NCI-H1436 treated with DMSO at 0.1 percent for 48 hours (cell line): ENCODE measurements at regions not wholly inside any gene's neighbourhood (a gene's known extent, or its start where the extent isn't known, plus 50 kb on each side); places are given as distances from the start of the nearest gene placed in this dataset.

ENCODE experiments used
- DNase-seq: peaks from one replicate; lab custom pipeline; 2025; lab: John Stamatoyannopoulos, UW

GRCh38 chr13:89733829-89734228, 1613.7 kb upstream of the MIR17HG start:
- DNase-seq: no peak

GRCh38 chr13:89737051-89737450, 1610.4 kb upstream of the MIR17HG start:
- no peak for DNase-seq

GRCh38 chr13:89738072-89738471, 1609.4 kb upstream of the MIR17HG start:
- no peak for DNase-seq

DNA sequence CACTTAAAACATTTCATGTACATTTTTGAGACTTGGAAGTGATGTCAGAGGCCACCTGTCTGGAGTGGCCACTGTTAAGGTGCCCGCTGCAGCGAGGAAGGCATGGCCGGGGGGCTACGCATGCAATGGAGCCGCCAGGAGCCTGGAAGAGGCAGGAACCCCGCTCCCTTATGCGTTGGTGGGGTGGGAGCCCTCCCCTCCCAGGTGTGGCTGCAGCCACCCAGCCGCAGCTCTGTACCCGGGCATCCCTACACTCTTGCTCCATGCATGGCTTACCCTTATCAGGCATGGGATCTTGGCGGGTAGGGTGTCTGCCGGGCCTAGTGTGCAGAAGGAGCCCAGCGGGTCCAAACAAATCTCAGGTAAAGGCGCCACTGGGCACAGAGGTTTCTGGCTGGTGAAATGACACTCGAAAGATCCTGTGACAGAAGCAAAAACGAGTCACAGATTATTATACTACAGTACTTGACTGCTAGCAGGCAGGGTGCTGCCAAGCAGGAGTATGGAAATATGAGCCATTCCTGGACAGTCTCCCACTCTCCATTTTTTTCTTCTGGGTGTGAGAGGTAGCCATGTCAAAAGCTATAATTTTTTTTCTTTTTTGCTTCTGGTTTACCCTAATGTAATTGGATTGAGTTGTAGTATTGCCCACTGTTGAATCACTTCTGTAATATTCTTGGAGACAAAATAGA, 1606.3 kb upstream of the MIR17HG start:
- no peak for DNase-seq

DNA sequence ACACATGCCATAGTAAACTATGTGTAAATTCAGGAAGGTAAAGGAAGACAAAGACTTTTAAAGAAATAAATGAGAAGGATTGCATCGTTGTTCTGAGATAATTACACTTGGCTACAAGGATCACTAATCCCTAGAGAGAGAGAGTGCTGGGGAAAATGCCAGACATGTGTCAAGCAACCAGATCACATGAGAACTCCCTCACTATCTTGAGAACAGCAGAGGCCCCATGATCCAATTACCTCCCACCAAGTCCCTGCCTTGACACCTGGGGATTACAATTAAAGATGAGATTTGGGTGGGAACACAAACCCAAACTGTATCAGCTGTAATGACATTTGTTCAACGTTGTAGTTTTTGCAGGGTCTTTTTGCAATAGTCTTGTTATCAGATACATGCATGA, 1600.9 kb upstream of the MIR17HG start:
- no peak for DNase-seq

GRCh38 chr13:89748716-89749115, 1598.8 kb upstream of the MIR17HG start:
- no peak for DNase-seq

- DNase-seq: no peak
Measured at GRCh38 chr13:89749888-89750287, 1597.6 kb upstream of the MIR17HG start.

DNA sequence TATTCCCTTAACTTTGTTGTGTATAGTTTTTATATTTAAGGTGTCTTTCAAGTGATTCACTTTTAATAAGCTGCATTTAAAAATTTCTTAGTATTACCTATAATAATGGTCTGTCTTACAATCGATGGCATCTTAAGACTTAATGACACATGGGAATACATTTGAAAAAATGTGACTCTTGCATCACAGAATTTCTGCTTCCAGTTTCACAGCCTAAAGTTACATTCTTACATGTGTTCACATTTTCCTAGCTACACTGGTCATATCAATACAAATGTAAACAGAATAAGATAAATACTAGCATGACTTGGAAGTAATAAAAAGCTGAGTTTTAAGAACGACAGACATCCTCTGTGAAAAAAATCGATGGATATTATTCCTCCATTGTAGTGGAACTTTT, 1597.1 kb upstream of the MIR17HG start:
- DNase-seq: no peak

DNA sequence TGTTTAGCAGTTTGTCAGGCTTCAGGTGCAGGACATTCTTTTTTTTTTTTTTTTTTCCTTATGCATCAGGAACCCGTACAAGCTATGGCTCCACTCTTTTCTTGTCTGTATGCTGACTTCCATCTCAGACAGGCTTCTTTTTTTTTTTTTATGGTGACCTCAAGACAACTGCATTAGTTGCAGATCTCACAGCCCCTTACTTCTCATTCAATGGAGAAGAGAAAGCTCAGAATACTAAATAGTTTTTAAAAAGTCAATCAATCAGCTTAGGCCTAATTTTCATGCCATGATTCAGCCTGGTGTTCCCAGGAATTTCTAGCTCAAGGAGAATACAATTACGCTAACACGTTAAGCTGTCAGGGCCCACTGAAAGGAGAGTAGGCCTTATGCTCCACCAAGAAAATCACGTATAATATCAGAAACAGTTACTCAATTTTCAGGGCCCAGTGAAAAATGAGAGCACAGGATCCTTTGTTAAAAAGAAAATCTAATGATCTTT, 1596.0 kb upstream of the MIR17HG start:
- DNase-seq: no peak

DNA sequence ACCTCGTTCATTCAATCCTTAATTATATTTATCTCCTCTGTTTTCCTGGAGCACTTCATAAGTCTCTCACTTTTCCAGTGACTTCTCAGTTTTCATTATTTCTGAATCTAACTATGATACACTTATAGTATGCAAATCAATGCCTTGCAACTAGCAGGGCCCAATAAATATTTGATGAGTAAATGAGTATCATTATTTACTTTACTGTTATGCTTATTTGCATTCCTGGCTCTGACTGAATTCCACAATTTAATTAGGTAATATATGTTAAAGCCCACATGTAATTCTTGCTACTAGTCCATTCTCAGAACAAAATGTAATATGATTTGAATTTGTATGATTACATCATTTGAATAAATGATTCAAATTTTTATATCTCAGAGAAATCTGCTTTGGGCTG, 1595.1 kb upstream of the MIR17HG start:
- DNase-seq: no peak

DNA sequence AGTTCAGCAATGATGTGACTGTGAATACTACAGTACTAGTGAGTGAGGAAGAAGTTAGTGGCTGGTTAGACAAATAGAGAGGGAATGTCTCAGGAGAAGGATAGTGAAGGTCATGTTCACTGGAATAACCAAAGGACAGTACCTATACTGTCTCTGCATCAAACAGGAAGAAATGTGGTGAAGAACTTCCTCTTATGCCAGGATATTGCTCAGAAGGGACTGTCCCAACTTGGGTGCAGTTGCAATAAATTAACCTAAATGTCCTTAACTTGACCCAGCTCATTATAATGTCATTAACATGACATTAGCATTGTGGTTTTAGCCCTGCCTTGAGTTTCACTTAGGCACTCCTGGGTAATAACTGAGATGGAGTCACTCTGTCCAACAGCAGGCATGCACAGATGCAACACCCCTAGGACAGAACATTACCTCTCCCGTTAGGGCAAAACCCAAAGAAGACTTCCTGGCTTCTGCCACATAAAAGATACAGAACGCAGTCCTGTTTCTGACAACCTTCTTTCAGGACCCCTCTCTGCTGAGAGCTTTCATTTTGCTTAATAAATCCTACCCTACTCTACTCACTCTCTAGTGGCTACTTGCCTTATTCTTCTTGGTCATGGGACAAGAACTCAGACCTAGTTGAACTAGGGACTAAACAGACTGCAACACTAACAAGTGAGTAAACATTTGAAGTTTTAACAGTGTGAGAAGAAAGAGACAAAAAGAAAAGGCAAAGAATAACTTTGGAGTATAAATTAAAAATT, 1591.6 kb upstream of the MIR17HG start:
- no peak for DNase-seq

DNA sequence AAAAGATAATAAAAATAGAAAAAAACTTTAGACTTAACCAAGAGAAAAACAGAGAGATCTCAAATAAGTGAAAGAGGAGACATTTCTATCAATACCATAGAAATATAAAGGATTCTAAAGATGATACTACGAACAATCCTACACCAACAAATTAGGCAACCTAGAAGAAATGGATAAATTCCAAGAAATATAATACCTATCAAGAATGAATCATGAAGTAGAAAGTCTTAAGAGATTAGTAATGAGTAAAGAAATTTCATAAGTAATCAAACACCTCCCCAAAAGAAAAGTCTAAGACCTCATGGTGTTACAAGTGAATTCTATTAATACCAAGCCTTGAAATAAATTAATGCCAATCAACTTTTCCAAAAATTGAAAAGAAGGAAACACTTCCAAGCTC, 1584.5 kb upstream of the MIR17HG start:
- no peak for DNase-seq

DNA sequence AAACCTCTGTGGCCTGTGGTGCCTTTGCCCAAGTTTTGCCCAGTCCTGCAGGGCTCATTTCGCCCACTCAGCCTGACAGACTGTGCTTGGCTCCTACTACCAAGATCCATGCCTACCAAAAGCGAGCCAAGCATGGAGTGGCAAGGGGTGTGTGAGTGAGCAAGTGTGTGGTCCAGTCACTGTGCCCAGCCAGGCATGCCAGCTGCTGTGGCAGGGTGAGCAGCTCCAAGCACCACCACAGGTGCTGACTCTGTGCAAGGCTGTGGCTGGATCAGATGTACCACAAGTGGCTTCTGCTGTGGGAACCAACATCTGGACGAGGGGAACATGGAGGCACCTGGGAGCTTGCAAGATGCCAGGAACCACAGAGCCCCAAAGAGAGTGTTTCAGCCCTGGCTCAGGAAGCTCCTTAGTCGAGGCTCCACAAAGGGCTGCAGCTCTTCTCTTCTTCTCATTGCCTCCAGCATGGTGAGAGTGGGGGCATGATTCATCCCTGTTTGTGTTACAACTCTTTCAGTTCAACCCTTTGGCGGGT, 1564.2 kb upstream of the MIR17HG start:
- DNase-seq: no peak

DNA sequence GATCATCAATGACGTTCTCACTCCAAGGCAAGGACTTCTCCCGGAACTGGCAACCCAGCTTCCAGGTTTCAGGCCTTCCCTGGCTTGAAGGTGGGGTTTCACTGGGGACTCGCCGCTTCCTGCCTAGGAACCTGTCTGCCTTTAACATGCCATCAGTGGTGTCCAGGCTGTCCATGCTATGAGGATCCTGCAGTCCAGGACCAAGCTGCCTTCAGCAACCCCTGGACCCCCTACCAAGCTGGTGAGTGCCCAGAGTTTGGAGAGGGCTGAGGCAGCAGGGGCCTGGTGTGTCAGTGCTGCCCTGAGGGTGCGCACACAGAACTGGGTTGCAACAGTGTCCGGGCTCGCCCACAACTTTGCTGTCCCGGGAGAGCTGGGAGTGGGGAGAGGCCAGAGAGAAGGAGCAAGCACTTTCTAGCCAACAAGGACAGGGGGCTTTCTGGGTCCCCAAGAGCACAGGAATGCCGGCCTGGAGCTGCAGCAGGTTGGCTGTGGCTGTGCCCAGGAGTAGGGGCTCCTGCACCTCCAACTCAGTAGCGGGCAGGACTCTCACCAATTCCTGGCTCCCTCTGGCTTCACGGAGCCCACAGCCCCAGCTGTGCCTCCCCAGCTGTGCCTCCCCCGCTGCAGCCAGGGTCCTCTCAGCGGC, 1563.2 kb upstream of the MIR17HG start:
- DNase-seq: no peak

- no peak for DNase-seq
Measured at GRCh38 chr13:89786531-89786930, 1561.0 kb upstream of the MIR17HG start.

DNA sequence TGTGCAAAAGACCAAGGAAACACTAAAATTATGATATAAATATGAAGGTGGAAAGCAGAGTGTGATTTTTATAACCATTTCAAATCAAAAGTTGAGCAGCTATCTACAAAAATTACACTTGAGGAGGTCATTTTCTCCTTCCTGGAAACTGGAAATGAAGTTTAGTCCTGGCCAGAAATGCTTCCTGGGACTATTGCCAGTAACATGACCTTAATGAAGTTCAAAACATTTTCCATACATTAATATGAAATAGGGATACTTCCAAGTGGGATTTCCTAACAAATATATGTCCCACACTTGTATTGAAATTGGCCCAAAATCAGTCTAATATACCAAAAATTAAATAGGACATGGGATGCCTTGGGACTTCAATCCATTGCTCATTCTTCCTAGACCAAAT, 1556.8 kb upstream of the MIR17HG start:
- no peak for DNase-seq

GRCh38 chr13:89791971-89792630, 1555.4 kb upstream of the MIR17HG start:
- no peak for DNase-seq

- DNase-seq: no peak
Measured at GRCh38 chr13:89796196-89796595, 1551.3 kb upstream of the MIR17HG start.

- DNase-seq: no peak
Measured at GRCh38 chr13:89803839-89804238, 1543.6 kb upstream of the MIR17HG start.

- no peak for DNase-seq
Measured at GRCh38 chr13:89806594-89806993, 1540.9 kb upstream of the MIR17HG start.

DNA sequence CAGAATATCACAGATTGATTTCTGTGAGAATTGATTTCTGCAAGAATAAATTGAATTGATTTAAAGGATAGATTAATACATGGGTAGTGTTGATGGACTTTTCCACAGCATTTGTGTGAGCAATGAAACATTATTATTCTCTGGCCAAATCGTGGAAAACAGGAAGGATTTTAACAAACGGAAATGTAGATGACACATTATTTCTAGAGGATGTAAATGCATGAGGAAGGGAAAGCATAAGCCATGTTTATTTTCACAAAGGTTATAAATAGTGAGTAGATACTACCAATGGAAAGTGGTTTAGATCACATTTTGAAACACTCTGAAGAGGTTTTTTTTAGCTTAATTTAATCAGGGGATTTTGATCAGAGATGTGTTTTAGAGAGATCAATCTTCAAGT, 1534.6 kb upstream of the MIR17HG start:
- DNase-seq: no peak

DNA sequence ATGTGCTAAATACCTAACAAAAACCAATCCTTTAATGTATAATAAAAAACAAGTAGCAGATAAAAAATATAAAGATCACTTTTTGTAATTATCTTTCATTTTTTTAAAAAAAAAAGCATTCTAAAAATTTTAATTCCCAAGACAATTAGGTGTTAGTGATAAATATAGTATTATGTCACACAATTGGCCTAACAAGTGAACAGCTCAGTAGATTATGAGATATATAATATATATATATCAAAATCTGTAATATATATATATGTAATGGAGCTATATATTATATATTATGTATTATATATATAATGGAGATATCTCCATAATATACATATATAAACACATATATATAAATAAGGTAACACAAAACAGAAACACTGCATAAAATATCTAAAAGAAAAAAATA, 1531.1 kb upstream of the MIR17HG start:
- DNase-seq: no peak
